ENCODE measurements at regions not wholly inside any gene's neighbourhood (a gene's known extent, or its start where the extent isn't known, plus 50 kb on each side); places are given as distances from the start of the nearest gene placed in this dataset.

- WGBS, 2 donors = 63 to 78% methylated on average over 1 of the region's 1 CpG
- no peak for TF ChIP-seq POLR2A (IDR thresholded peaks at IDR 0.05)
- ATAC-seq = no peak
- Histone ChIP-seq H3K27ac (no peak overlapping the region), H3K36me3 (replicated peaks in 1 of 2; ENCODE audit: insufficient read depth in 1 of 2, low read depth in 2 of 2) (no peaks in the 10 kb centered on the region), H3K4me3 (no peak overlapping the region), H3K9me3 (no peaks in the 10 kb centered on the region), H3K27me3 (no peaks in the 10 kb centered on the region), H3K4me1 (no peaks in the 10 kb centered on the region)
- intact Hi-C loops (cut with DNase I) = no loop called here
- no peak for DNase-seq
These were observed 233.5 kb downstream of the EFNB2 start for GRCh38 chr13:106302011-106302410.

- H3K9me3 ChIP-seq = no peaks in the 10 kb centered on the region
- WGBS, 2 donors = 77 to 85% methylated on average over 5 of the region's 5 CpGs
- H3K36me3 ChIP-seq (replicated peaks in 1 of 2; ENCODE audit: insufficient read depth in 1 of 2, low read depth in 2 of 2) = no peaks in the 10 kb centered on the region
- no peaks in the 10 kb centered on the region for H3K27me3 ChIP-seq
- DNase-seq (no peak), ATAC-seq (no peak)
- intact Hi-C loops (cut with DNase I) = no loop called here
- TF ChIP-seq CTCF (IDR thresholded peaks at IDR 0.05) (no peak), POLR2A (IDR thresholded peaks at IDR 0.05) (no peak)
- no peak overlapping the region for H3K4me3 ChIP-seq
- H3K4me1 ChIP-seq = no peaks in the 10 kb centered on the region
- H3K27ac ChIP-seq = no peak overlapping the region
These were observed 235.8 kb downstream of the EFNB2 start for GRCh38 chr13:106299621-106300020.

DNA sequence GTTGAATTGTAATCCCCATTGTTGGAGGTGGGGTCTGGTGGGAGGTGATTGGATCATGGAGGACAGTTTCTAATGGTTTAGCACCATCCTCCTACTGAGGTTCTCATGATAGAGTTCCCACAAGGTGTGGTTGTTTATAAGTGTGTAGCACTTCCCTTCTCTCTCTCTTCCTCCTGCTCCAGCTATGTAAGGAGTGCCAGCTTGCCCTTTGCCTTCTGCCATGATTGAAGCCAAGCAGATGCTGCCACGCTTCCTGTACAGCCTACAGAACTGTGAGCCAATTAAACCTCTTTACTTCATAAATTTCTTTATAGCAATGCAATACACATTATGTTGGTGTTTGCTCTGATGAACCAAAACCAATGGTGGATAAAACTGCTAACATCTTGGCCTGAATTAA is 238.2 kb downstream of the EFNB2 start:
- H3K27ac ChIP-seq = no peak overlapping the region
- intact Hi-C loops (cut with DNase I) = no loop called here
- DNase-seq = no peak
- ATAC-seq = no peak
- H3K4me1 ChIP-seq = no peaks in the 10 kb centered on the region
- H3K27me3 ChIP-seq = no peaks in the 10 kb centered on the region
- no peaks in the 10 kb centered on the region for H3K36me3 ChIP-seq (replicated peaks in 1 of 2; ENCODE audit: insufficient read depth in 1 of 2, low read depth in 2 of 2)
- WGBS, 2 donors = 81 to 88% methylated on average over 1 of the region's 1 CpG
- TF ChIP-seq CTCF (IDR thresholded peaks at IDR 0.05) = no peak
- no peak for TF ChIP-seq POLR2A (IDR thresholded peaks at IDR 0.05)
- H3K9me3 ChIP-seq = no peaks in the 10 kb centered on the region
- no peak overlapping the region for H3K4me3 ChIP-seq

GRCh38 chr13:106296723-106297122 is 238.7 kb downstream of the EFNB2 start:
- TF ChIP-seq POLR2A (IDR thresholded peaks at IDR 0.05) (no peak), CTCF (IDR thresholded peaks at IDR 0.05) (no peak)
- DNase-seq (no peak), ATAC-seq (no peak)
- Histone ChIP-seq H3K27ac (no peak overlapping the region), H3K4me1 (no peaks in the 10 kb centered on the region), H3K36me3 (replicated peaks in 1 of 2; ENCODE audit: insufficient read depth in 1 of 2, low read depth in 2 of 2) (no peaks in the 10 kb centered on the region), H3K27me3 (no peaks in the 10 kb centered on the region), H3K4me3 (no peak overlapping the region), H3K9me3 (no peaks in the 10 kb centered on the region)
- intact Hi-C loops (cut with DNase I) = no loop called here
- 49 to 51% methylated on average over 3 of the region's 3 CpGs for WGBS, 2 donors

- no peak overlapping the region for H3K27ac ChIP-seq
- TF ChIP-seq POLR2A (IDR thresholded peaks at IDR 0.05) = no peak
- TF ChIP-seq CTCF (IDR thresholded peaks at IDR 0.05) = no peak
- ATAC-seq = no peak
- H3K36me3 ChIP-seq (replicated peaks in 1 of 2; ENCODE audit: insufficient read depth in 1 of 2, low read depth in 2 of 2) = no peaks in the 10 kb centered on the region
- H3K9me3 ChIP-seq = no peaks in the 10 kb centered on the region
- WGBS, 2 donors = 71 to 79% methylated on average over 7 of the region's 7 CpGs
- no peak overlapping the region for H3K4me3 ChIP-seq
- H3K4me1 ChIP-seq = no peaks in the 10 kb centered on the region
- no peak for DNase-seq
- intact Hi-C loops (cut with DNase I) = no loop called here
- no peaks in the 10 kb centered on the region for H3K27me3 ChIP-seq
These were observed 239.5 kb downstream of the EFNB2 start for GRCh38 chr13:106295971-106296370.
